Thyroid gland (tissue), 4 donors: ENCODE measurements at regions not wholly inside any gene's neighbourhood (a gene's known extent, or its start where the extent isn't known, plus 50 kb on each side); places are given as distances from the start of the nearest gene placed in this dataset.

Source experiments
- DNase-seq, 2 donors: peaks; one replicate each; pipeline ENCODE4 v3.0.0-alpha.2; 2019
- H3K27ac ChIP-seq, 3 donors: fragments of 200-600 bp; sonication (generic); 1 replicate in 2 of 3; 2 replicates in 1 of 3; pipeline ENCODE4 v1.5.1; 2016 to 2019; ENCODE audit warnings: mild to moderate bottlenecking in 1 of 3, moderate library complexity in 1 of 3
- H3K27me3 ChIP-seq: fragments of 200-600 bp; sonication (generic); one replicate; pipeline ENCODE4 v1.5.1; 2019
- H3K36me3 ChIP-seq, 2 donors: fragments of 200-600 bp; sonication (generic); one replicate each; pipeline ENCODE4 v1.5.1; 2016 to 2019
- H3K4me1 ChIP-seq, 2 donors: fragments of 200-600 bp; sonication (generic); one replicate each; pipeline ENCODE4 v1.5.1; 2017 to 2019
- H3K4me3 ChIP-seq, 3 donors: fragments of 200-600 bp; sonication (generic); replicated peaks in 1 of 3; 1 replicate in 2 of 3; 2 replicates in 1 of 3; pipeline ENCODE4 v1.5.1; 2016; ENCODE audit warnings: mild to moderate bottlenecking in 1 of 3
- H3K9me3 ChIP-seq: fragments of 200-600 bp; sonication (generic); one replicate; pipeline ENCODE4 v1.5.1; 2017
- POLR2A ChIP-seq, 2 donors: fragments of 450-650 bp; IDR thresholded peaks; one replicate each; pipeline ENCODE4 v1.6.1; 2017; ENCODE audit warnings: antibody characterized with exemption in 2 of 2, mild to moderate bottlenecking in 2 of 2, moderate library complexity in 1 of 2
- WGBS, 2 donors: methylation state at CpG; one replicate each; pipeline ENCODE4 v1.1.5; 2017; 5-methylcytosine and 5-hydroxymethylcytosine counted together
- intact Hi-C: fragments of 100-400 bp; cut with DNase I; formaldehyde crosslinking; loops from one replicate; pipeline ENCODE4 v1.15.1; 2023
- TF ChIP-seq, protein P1 (sequence below), 6 experiments: fragments of 200-600 bp in 3 of 6; fragments of 450-650 bp in 3 of 6; sonication (generic) in 3 of 6; IDR thresholded peaks; one replicate each; pipeline ENCODE4 v1.5.1; 2016 to 2019; ENCODE audit warnings: antibody characterized with exemption in 6 of 6, mild to moderate bottlenecking in 2 of 6, inconsistent platforms in 1 of 6, moderate library complexity in 1 of 6

DNA sequence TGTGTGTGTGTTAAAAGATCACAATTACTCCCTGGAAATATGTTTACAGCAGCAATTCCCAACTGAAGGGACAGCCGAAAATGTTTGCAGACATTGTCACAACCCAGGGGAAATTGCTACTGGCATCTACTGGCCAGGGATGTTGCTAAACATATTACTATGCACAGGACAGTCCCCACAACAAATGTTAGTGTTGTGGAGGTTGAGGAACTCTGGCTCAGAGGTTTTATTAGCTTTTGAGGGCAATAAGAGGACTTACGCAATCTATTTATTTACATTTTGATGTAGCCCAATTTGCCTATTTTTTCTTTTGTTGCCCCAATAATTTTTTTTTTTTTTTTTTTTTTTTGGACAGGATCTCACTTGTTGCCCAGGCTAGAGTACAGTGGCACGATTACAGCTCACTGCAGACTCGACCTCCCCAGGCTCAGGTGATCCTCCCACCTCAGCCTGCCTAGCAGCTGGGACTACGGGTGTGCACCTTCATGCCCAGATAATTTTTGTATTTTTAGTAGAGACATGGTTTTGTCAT lies 154.1 kb downstream of the RPS12 start:
- Histone ChIP-seq H3K27ac (no peak overlapping the region), H3K4me3 (no peak overlapping the region), H3K4me1 (no peaks in the 10 kb centered on the region), H3K27me3 (no peaks in the 10 kb centered on the region), H3K36me3 (no peaks in the 10 kb centered on the region), H3K9me3 (no peaks in the 10 kb centered on the region)
- TF ChIP-seq, protein P1, sequence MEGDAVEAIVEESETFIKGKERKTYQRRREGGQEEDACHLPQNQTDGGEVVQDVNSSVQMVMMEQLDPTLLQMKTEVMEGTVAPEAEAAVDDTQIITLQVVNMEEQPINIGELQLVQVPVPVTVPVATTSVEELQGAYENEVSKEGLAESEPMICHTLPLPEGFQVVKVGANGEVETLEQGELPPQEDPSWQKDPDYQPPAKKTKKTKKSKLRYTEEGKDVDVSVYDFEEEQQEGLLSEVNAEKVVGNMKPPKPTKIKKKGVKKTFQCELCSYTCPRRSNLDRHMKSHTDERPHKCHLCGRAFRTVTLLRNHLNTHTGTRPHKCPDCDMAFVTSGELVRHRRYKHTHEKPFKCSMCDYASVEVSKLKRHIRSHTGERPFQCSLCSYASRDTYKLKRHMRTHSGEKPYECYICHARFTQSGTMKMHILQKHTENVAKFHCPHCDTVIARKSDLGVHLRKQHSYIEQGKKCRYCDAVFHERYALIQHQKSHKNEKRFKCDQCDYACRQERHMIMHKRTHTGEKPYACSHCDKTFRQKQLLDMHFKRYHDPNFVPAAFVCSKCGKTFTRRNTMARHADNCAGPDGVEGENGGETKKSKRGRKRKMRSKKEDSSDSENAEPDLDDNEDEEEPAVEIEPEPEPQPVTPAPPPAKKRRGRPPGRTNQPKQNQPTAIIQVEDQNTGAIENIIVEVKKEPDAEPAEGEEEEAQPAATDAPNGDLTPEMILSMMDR (IDR thresholded peaks at IDR 0.05): no peak
- no peak for TF ChIP-seq POLR2A (IDR thresholded peaks at IDR 0.05)
- DNase-seq: no peak
- 69 to 78% methylated on average over 5 of the region's 5 CpGs for WGBS, 2 donors
- intact Hi-C loops: no loop called here

DNA sequence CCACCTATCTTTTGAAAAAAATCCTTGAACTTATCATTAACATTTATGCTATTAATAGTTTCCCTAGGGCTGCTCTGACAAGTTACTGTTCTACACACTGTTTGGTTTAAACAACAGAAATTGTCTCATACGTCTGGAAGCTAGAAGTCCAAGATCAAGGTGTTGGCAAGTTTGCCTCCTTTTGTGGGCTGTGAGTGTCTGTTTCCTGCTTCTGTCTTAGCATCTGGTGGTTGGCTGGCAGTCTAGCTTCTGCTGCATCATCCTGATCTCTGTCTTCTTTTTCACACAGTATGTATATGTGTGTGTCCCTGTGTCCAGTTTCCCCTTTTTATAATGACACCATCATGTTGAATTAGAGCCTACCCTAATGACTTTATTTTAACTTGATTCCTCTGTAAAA lies 154.8 kb downstream of the RPS12 start:
- no peaks in the 10 kb centered on the region for H3K27me3 ChIP-seq
- no peak overlapping the region for H3K27ac ChIP-seq
- intact Hi-C loops: no loop called here
- H3K36me3 ChIP-seq: no peaks in the 10 kb centered on the region
- no peak for DNase-seq
- no peaks in the 10 kb centered on the region for H3K9me3 ChIP-seq
- no peaks in the 10 kb centered on the region for H3K4me1 ChIP-seq
- TF ChIP-seq, protein P1 (IDR thresholded peaks at IDR 0.05): no peak
- TF ChIP-seq POLR2A (IDR thresholded peaks at IDR 0.05): no peak
- WGBS, 2 donors: 66 to 73% methylated on average over 1 of the region's 1 CpG
- H3K4me3 ChIP-seq: no peak overlapping the region

DNA sequence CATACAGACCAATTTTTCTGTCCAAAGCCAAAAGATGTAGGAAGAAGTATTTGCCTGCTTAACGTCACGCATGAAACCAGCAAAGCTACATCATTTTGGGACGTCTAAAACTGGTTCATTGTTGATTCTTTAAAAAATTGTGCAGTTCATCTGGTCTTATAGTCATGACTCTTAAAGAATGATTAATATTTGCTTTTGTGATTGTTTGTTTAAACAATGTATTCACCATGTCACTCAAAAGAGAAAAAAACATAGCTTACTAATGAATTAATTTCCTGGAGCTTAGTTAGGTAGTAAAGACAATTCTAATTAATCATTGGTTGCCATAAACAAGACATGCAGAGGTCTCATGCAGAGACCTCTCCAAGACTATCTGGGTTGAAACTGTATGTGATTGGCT lies 157.3 kb downstream of the RPS12 start:
- no peaks in the 10 kb centered on the region for H3K4me1 ChIP-seq
- TF ChIP-seq, protein P1 (IDR thresholded peaks at IDR 0.05): no peak
- no peak for TF ChIP-seq POLR2A (IDR thresholded peaks at IDR 0.05)
- H3K36me3 ChIP-seq: no peaks in the 10 kb centered on the region
- no peaks in the 10 kb centered on the region for H3K27me3 ChIP-seq
- intact Hi-C loops: no loop called here
- no peak overlapping the region for H3K4me3 ChIP-seq
- 91 to 95% methylated on average over 3 of the region's 3 CpGs for WGBS, 2 donors
- no peak overlapping the region for H3K27ac ChIP-seq
- DNase-seq: no peak
- H3K9me3 ChIP-seq: no peaks in the 10 kb centered on the region

DNA sequence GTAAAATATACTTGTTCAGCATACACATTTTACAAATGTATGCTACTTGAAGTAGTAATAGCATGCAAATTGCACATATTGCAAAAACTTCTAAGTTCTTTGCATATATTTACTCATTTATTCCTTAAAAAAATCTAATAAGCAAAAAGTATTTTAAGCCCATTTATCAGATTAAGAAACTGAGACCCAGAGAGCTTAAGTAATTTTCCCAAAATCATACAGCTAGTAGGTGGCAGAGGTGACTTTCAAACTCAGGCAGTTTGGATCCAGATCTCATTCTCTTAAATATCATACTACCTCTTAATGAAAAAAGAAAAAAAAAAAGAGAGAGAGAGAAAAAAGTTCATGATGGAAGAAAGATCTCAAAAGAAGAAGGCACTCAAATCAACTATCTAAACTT lies 157.9 kb downstream of the RPS12 start:
- intact Hi-C loops: no loop called here
- no peak for TF ChIP-seq POLR2A (IDR thresholded peaks at IDR 0.05)
- TF ChIP-seq, protein P1 (IDR thresholded peaks at IDR 0.05): no peak
- H3K4me1 ChIP-seq: no peaks in the 10 kb centered on the region
- no peak for DNase-seq
- no peaks in the 10 kb centered on the region for H3K9me3 ChIP-seq
- no peaks in the 10 kb centered on the region for H3K27me3 ChIP-seq
- no peaks in the 10 kb centered on the region for H3K36me3 ChIP-seq
- H3K4me3 ChIP-seq: no peak overlapping the region
- no peak overlapping the region for H3K27ac ChIP-seq

DNA sequence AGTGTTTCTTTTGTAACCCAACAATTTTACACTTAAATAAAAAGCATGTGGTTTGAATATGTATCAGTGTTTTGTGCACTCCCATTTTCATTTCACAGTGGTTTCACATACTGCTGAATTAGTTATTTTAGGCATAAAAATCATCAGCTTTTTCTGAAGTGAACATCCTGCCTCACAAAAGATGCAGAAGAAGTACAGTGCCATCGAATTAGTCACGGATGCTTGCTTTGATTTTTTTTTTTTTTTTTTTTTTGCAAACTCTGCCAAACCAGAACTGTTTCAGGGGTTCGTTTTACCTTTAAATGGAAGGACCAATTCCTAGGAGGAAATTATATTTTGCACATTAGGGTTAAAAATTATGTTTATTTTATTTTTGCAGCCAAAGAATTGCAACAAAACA lies 158.6 kb downstream of the RPS12 start:
- no peak overlapping the region for H3K27ac ChIP-seq
- no peaks in the 10 kb centered on the region for H3K9me3 ChIP-seq
- intact Hi-C loops: no loop called here
- H3K36me3 ChIP-seq: no peaks in the 10 kb centered on the region
- H3K4me3 ChIP-seq: no peak overlapping the region
- H3K27me3 ChIP-seq: no peaks in the 10 kb centered on the region
- WGBS, 2 donors: 33 to 52% methylated on average over 3 of the region's 3 CpGs
- no peaks in the 10 kb centered on the region for H3K4me1 ChIP-seq
- TF ChIP-seq, protein P1 (IDR thresholded peaks at IDR 0.05): no peak
- TF ChIP-seq POLR2A (IDR thresholded peaks at IDR 0.05): no peak
- no peak for DNase-seq
